ENCODE measurements at regions not wholly inside any gene's neighbourhood (a gene's known extent, or its start where the extent isn't known, plus 50 kb on each side); places are given as distances from the start of the nearest gene placed in this dataset.

- TF ChIP-seq CTCF (conservative IDR thresholded peaks at IDR 0.05; ENCODE audit: low read length), result no peak
- TF ChIP-seq EZH2phosphoT487 (IDR thresholded peaks at IDR 0.05; ENCODE audit: borderline replicate concordance, low read depth, low read length), result no peak
These were observed 111.0 kb upstream of the MGAT5 start for GRCh38 chr2:134142903-134143302.
